Body of pancreas (tissue), 4 donors: ENCODE measurements at regions not wholly inside any gene's neighbourhood (a gene's known extent, or its start where the extent isn't known, plus 50 kb on each side); places are given as distances from the start of the nearest gene placed in this dataset.
A peak's percentile ranks its signal among the peaks of the same experiment; 100 is the strongest.

Experiments used
- ATAC-seq: fragments of 150-250 bp; one replicate; pipeline ENCODE4 v1.9.1; 2016
- DNase-seq, 4 donors: peaks; one replicate each; pipeline ENCODE4 v3.0.0-alpha.2; 2019
- H3K27ac ChIP-seq, 4 donors: fragments of 200-600 bp; sonication (generic); 1 replicate in 3 of 4; 2 replicates in 1 of 4; pipeline versions ENCODE4 v1.5.1 to v1.6.1; 2016 to 2019; ENCODE audit warnings: mild to moderate bottlenecking in 1 of 4, mixed read lengths in 1 of 4, moderate library complexity in 1 of 4
- H3K27me3 ChIP-seq, 2 donors: fragments of 200-600 bp; sonication (generic); one replicate each; pipeline ENCODE4 v1.6.0; 2016; ENCODE audit warnings: mild to moderate bottlenecking in 1 of 2
- H3K36me3 ChIP-seq, 2 donors: fragments of 200-600 bp; sonication (generic); replicated peaks in 1 of 2; 2 replicates each; pipeline ENCODE4 v1.5.1; 2016; ENCODE audit warnings: low read depth in 2 of 2; ENCODE audit not compliant: insufficient read depth in 1 of 2
- H3K4me1 ChIP-seq: fragments of 200-600 bp; sonication (generic); one replicate; pipeline ENCODE4 v1.6.0; 2016
- H3K4me3 ChIP-seq, 2 donors: fragments of 200-600 bp; sonication (generic); 1 replicate in 1 of 2; 2 replicates in 1 of 2; pipeline ENCODE4 v1.5.1; 2016 to 2019
- H3K9me3 ChIP-seq, 3 donors: fragments of 200-600 bp; sonication (generic); 1 replicate in 2 of 3; 2 replicates in 1 of 3; pipeline ENCODE4 v1.5.1; 2016
- POLR2A ChIP-seq, 3 donors: fragments of 450-650 bp; IDR thresholded peaks; one replicate each; pipeline ENCODE4 v1.6.1; 2016; ENCODE audit warnings: antibody characterized with exemption in 3 of 3, mild to moderate bottlenecking in 2 of 3
- WGBS, 2 donors: methylation state at CpG; one replicate each; pipeline ENCODE4 v1.1.5; 2017; 5-methylcytosine and 5-hydroxymethylcytosine counted together
- intact Hi-C: fragments of 100-400 bp; cut with DNase I; formaldehyde crosslinking; loops from one replicate; pipeline ENCODE4 v1.15.1; 2023
- TF ChIP-seq, protein P1 (sequence below), 7 experiments: fragments of 450-650 bp in 4 of 7; fragments of 200-600 bp in 3 of 7; sonication (generic) in 3 of 7; IDR thresholded peaks; one replicate each; pipeline ENCODE4 v1.5.1; 2016 to 2019; ENCODE audit warnings: antibody characterized with exemption in 7 of 7

DNA sequence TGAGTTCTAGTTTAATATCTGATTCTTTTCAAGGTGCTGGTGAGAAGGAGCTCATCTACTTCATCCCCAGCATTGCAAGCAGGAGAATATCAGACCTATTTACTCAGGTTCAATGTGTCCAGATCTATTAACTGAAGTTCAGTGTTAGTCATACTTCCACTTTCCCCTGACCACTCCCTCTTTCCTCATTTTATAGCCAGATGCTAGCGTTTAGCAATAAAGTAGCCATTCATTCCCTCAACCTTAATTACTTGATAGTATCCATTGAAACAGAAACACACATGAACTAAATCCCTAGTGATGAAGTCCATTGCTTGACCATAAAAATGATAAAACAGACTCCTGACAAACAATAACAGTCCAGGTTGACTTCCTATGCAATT lies 60.0 kb downstream of the RPL22L1 start:
- no peaks in the 10 kb centered on the region for H3K36me3 ChIP-seq
- no peak overlapping the region for H3K4me3 ChIP-seq
- intact Hi-C loops: loop anchor here (10.0 kb wide), 1 partner anchor 395 kb away; the partner anchor contains the start of gene CLDN11
- DNase-seq: no peak
- no peak for TF ChIP-seq POLR2A (IDR thresholded peaks at IDR 0.05)
- TF ChIP-seq, protein P1, sequence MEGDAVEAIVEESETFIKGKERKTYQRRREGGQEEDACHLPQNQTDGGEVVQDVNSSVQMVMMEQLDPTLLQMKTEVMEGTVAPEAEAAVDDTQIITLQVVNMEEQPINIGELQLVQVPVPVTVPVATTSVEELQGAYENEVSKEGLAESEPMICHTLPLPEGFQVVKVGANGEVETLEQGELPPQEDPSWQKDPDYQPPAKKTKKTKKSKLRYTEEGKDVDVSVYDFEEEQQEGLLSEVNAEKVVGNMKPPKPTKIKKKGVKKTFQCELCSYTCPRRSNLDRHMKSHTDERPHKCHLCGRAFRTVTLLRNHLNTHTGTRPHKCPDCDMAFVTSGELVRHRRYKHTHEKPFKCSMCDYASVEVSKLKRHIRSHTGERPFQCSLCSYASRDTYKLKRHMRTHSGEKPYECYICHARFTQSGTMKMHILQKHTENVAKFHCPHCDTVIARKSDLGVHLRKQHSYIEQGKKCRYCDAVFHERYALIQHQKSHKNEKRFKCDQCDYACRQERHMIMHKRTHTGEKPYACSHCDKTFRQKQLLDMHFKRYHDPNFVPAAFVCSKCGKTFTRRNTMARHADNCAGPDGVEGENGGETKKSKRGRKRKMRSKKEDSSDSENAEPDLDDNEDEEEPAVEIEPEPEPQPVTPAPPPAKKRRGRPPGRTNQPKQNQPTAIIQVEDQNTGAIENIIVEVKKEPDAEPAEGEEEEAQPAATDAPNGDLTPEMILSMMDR (IDR thresholded peaks at IDR 0.05): no peak
- no peak for ATAC-seq
- H3K27ac ChIP-seq: no peak overlapping the region
- no peaks in the 10 kb centered on the region for H3K27me3 ChIP-seq
- 17% methylated on average over 1 of the region's 1 CpG for WGBS, 2 donors
- H3K4me1 ChIP-seq: peaks cover 8% of the 10 kb centered on the region
- no peaks in the 10 kb centered on the region for H3K9me3 ChIP-seq

DNA sequence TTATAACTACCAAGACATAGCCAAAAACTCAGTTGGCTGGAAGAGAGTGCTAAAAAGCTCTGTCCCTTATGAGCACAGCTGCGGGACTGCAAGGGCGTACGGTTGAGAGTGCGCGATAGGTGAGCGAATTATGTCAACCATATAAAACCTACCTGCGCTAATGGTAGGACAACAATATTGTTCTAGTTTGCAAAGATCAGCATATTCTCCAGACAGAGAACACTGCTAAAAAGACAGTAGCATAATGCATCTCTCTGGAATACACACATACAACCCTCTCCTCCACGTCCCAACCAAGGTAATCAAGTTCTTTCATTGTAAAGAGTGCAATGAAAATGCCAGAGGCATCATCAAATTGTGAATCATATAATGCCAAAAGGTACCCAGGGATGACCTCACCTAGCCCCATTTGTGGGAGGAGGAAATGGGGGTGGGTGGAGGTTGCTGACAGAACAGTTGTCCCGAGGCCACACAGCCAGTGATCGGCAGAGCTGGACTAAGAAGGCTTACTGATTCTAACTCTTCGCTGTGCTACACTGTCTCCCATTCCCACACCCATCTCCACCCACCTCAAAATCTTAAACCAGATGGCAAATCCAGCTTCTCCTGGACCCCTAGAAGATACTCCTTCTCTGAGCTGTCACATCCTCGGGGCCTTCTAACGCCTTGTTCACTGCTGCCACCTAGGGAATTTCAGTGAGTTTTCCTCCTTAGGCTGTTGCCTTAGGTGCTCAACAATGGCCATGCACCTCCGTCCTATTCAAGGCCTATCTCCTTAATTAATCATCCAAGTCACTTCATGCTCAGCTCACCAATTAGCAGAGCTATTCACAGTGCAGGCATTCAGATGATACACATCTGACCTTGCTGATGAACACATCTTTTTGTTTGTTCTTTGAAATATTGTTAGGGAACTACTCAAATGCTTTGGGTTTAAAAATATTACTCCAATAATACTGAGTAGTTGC lies 60.7 kb downstream of the RPL22L1 start:
- ATAC-seq (peak; percentile 51), DNase-seq (peak; percentile 27 to 57 (median 40))
- H3K27ac ChIP-seq: no peak overlapping the region

DNA sequence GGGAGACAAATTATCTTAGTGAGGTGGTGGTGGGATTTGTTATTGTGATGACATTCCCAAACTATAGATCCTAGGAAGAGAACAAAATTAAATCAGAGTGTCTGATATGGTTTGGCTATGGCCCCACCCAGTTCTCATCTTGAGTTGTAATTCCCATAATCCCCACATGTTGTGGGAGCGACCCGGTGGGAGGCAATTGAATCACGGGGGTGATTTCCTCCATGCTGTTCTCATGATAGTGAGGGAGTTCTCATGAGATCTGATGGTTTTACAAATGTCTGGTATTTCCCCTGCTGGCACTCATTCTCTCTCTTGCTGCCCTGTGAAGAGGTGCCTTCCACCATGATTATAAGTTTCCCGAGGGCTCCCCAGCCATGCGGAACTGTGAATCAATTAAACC lies 62.0 kb downstream of the RPL22L1 start:
- no peaks in the 10 kb centered on the region for H3K36me3 ChIP-seq
- H3K9me3 ChIP-seq: no peaks in the 10 kb centered on the region
- no peak overlapping the region for H3K27ac ChIP-seq
- H3K27me3 ChIP-seq: no peaks in the 10 kb centered on the region
- DNase-seq (no peak), ATAC-seq (no peak)
- no peak overlapping the region for H3K4me3 ChIP-seq
- TF ChIP-seq, protein P1 (IDR thresholded peaks at IDR 0.05): no peak
- no peak for TF ChIP-seq POLR2A (IDR thresholded peaks at IDR 0.05)
- WGBS, 2 donors: 82 to 88% methylated on average over 5 of the region's 5 CpGs
- intact Hi-C loops: no loop called here
- H3K4me1 ChIP-seq: peaks cover 6% of the 10 kb centered on the region

More for the DNA sequence above, 60.7 kb downstream of the RPL22L1 start:
- Histone ChIP-seq H3K9me3 (no peaks in the 10 kb centered on the region), H3K27me3 (no peaks in the 10 kb centered on the region), H3K36me3 (no peaks in the 10 kb centered on the region), H3K4me3 (no peak overlapping the region), H3K4me1 (peaks cover 6% of the 10 kb centered on the region)
- 76% methylated on average over 14 of the region's 14 CpGs for WGBS, 2 donors
- TF ChIP-seq, protein P1 (IDR thresholded peaks at IDR 0.05): peak; percentile 14 to 59 (median 41)
- no peak for TF ChIP-seq POLR2A (IDR thresholded peaks at IDR 0.05)
- intact Hi-C loops: no loop called here

DNA sequence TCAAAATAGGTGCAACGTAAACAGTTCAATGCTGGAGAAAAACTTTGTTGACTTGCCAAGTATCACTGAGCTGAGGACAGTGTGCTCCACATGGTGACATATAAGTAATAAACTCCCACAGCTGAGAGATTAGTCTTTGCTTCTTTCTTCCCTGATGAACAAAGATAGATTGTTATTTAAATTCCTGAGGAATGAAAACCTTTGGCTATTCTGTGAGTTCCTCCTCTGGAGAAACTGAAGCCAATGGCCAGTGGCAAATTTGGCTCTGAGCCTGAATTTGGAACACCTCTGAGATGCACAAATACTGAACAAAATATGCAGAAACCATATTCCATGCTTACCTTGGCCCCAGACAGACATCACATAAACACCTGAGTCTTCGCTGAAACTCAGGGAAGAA lies 63.3 kb downstream of the RPL22L1 start:
- Histone ChIP-seq H3K4me1 (no peaks in the 10 kb centered on the region), H3K36me3 (no peaks in the 10 kb centered on the region), H3K27ac (no peak overlapping the region), H3K27me3 (no peaks in the 10 kb centered on the region), H3K9me3 (no peaks in the 10 kb centered on the region), H3K4me3 (no peak overlapping the region)
- no peak for TF ChIP-seq POLR2A (IDR thresholded peaks at IDR 0.05)
- TF ChIP-seq, protein P1 (IDR thresholded peaks at IDR 0.05): no peak
- no peak for ATAC-seq
- 79 to 94% methylated on average over 2 of the region's 2 CpGs for WGBS, 2 donors
- intact Hi-C loops: no loop called here
- no peak for DNase-seq
